Type B pancreatic cell (in vitro differentiated cells): ENCODE measurements at regions not wholly inside any gene's neighbourhood (a gene's known extent, or its start where the extent isn't known, plus 50 kb on each side); places are given as distances from the start of the nearest gene placed in this dataset.

Experiments used
- DNase-seq: peaks from one replicate; pipeline ENCODE4 v3.0.0; 2021; ENCODE audit warnings: mixed read lengths; ENCODE audit not compliant: unreplicated experiment; ENCODE audit errors: extremely low spot score
- H3K27ac Mint-ChIP-seq: 2 replicates; pipeline ENCODE4 v1.8.0; 2021; ENCODE audit warnings: mild to moderate bottlenecking, mixed read lengths
- H3K27me3 Mint-ChIP-seq: 2 replicates; pipeline ENCODE4 v1.8.0; 2021; ENCODE audit warnings: mixed read lengths
- H3K36me3 Mint-ChIP-seq: 2 replicates; pipeline ENCODE4 v1.8.0; 2021; ENCODE audit warnings: mixed read lengths
- H3K4me1 Mint-ChIP-seq: one replicate; pipeline ENCODE4 v1.8.0; 2021; ENCODE audit warnings: mixed read lengths; ENCODE audit not compliant: unreplicated experiment
- H3K4me3 Mint-ChIP-seq: 2 replicates; pipeline ENCODE4 v1.8.0; 2021; ENCODE audit warnings: mild to moderate bottlenecking, mixed read lengths
- H3K9me3 Mint-ChIP-seq: 2 replicates; pipeline ENCODE4 v1.8.0; 2021; ENCODE audit warnings: mixed read lengths
- TF ChIP-seq, protein P1 (sequence below): fragments of 200-600 bp; sonication (generic); conservative IDR thresholded peaks from 2 replicates; pipeline ENCODE4 v1.5.0; 2021; ENCODE audit warnings: antibody characterized with exemption, mild to moderate bottlenecking

DNA sequence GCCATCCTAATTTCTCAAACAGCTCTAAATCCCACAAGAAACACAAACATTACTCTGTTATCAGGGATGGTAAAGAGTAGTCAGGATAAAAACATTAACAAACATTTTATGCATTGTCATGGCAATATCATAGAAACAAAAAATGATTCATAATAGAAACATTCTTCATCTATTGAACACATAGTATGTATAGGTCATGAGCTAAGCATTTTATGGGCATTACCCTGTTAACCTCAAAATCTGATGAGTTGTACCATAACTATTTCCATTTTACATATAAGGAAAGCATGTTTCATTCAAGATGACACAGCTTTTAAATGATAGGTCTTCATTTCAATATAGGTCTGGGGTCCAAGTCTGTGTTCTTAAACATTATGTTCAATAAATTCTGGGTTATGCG lies 344.9 kb downstream of the RND3 start:
- TF ChIP-seq, protein P1, sequence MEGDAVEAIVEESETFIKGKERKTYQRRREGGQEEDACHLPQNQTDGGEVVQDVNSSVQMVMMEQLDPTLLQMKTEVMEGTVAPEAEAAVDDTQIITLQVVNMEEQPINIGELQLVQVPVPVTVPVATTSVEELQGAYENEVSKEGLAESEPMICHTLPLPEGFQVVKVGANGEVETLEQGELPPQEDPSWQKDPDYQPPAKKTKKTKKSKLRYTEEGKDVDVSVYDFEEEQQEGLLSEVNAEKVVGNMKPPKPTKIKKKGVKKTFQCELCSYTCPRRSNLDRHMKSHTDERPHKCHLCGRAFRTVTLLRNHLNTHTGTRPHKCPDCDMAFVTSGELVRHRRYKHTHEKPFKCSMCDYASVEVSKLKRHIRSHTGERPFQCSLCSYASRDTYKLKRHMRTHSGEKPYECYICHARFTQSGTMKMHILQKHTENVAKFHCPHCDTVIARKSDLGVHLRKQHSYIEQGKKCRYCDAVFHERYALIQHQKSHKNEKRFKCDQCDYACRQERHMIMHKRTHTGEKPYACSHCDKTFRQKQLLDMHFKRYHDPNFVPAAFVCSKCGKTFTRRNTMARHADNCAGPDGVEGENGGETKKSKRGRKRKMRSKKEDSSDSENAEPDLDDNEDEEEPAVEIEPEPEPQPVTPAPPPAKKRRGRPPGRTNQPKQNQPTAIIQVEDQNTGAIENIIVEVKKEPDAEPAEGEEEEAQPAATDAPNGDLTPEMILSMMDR: no peak
- H3K9me3 Mint-ChIP-seq: peaks cover 18% of the 10 kb centered on the region
- no peaks in the 10 kb centered on the region for H3K36me3 Mint-ChIP-seq
- peaks cover 35% of the 10 kb centered on the region for H3K4me1 Mint-ChIP-seq
- H3K27me3 Mint-ChIP-seq: no peaks in the 10 kb centered on the region
- no peak overlapping the region for H3K27ac Mint-ChIP-seq
- no peak overlapping the region for H3K4me3 Mint-ChIP-seq
- DNase-seq: no peak

DNA sequence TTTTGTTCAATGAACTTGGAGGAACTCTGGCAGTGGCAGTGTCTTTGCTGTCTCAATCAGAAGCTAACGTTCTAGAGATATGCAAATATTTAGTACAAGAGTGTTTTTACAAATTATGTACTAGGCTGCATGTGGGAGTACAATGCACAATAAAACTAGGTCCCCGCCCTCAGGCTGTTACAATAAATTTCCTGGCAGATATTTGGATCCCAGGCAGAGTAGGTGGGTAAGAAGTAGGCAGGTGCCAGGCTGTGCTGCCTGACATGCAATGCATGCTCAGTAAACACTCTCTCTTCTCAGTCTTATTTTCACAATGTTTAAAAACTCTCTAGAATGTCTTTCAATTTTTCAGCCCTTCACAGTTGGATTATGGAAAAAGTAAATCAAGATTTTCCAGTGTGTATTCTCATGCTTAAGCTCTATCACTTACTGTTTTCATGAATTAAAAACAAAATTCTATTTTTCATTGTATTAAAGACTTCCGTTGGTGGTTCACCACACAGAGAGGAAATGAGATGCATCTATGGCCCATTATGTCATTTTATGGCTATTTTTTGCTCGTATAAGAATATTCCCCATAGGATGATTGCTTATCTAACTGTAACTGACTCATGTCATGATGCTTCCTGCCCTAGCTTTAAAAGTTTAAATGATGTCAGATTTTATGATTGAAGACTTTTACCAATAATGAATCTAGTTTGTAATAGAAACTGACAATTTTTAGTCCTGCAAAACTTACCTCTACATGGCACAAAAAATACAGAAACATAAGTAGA lies 346.1 kb downstream of the RND3 start:
- H3K4me1 Mint-ChIP-seq: peaks cover 44% of the 10 kb centered on the region
- TF ChIP-seq, protein P1: no peak
- DNase-seq: no peak
- no peaks in the 10 kb centered on the region for H3K36me3 Mint-ChIP-seq
- H3K9me3 Mint-ChIP-seq: peaks cover 14% of the 10 kb centered on the region
- no peak overlapping the region for H3K4me3 Mint-ChIP-seq
- H3K27me3 Mint-ChIP-seq: no peaks in the 10 kb centered on the region
- no peak overlapping the region for H3K27ac Mint-ChIP-seq

DNA sequence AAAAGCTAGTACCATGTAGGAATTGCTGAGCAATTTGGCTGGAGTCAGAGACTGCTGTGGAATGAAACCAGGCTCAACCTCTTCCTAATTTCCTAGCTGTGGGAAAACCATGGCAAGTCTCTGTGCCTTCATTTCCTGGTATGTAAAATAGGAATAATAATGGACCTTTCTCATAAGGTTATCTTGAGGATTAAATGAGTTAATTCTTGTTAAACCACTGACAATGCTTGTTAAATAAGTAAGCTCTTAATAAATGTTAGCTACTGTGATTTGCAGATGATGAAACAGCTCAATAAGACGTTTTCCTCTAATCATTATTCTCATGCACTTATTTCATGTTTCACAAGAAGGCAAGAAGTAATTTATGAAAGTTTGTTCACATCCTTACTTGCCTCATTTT lies 346.7 kb downstream of the RND3 start:
- TF ChIP-seq, protein P1: no peak
- Mint-ChIP-seq H3K27ac (no peak overlapping the region), H3K4me3 (no peak overlapping the region), H3K27me3 (no peaks in the 10 kb centered on the region), H3K9me3 (peaks cover 7% of the 10 kb centered on the region), H3K4me1 (peaks cover 47% of the 10 kb centered on the region), H3K36me3 (no peaks in the 10 kb centered on the region)
- no peak for DNase-seq

DNA sequence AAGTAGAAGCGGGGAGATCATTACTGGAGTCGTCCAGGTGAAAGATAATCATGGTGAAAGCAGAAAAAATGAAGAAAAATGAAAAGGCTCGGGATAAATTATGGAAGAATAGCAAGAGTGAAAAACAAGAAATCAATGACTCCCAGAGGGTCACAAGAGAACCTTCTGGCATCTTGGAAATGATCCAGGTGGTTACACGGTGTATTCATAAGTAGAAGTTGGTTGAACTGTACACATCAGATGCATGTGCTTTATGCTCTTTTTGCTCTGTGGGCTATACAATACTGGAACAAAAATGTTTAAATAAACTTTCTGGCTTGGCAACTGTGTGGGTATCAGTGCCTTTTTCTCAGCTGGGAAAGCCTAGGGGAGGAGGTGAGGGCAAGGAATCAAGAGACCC lies 348.9 kb downstream of the RND3 start:
- no peak overlapping the region for H3K4me3 Mint-ChIP-seq

DNA sequence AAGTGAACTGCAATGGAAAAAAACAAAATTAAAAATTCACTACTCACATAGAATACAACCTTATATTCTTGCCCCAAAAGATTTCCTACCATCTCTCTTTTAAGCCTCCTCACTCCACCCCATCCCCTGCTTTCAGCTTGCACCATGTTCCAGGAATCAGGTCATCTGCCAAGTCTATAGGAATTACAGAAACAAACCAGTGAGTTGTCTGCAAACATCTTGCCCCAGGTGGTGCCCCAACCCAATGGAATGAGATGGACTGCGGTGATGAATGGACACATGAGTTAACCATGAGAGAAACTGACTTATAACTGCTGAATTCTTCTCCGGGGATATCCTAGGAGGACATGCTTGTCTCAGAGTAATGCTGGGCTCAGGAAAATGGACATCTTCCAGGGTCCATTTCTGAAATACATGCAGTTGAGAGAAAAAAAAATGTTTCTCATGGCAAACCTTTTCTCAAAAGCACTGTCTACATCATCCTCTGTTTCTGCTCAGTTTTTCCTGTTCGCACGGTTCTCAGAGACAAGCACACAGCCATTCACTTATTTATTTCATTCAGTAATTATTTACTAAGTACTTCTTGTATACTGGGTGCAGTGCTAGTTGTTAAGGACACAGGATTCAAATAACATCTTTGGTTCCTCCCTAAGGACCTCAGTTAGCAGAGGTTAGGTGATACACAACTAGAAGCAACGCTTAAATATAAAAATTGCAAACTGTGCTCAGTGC lies 350.0 kb downstream of the RND3 start:
- peaks cover 61% of the 10 kb centered on the region for H3K4me1 Mint-ChIP-seq

More for the DNA sequence above, 348.9 kb downstream of the RND3 start:
- H3K9me3 Mint-ChIP-seq: no peaks in the 10 kb centered on the region
- H3K27ac Mint-ChIP-seq: no peak overlapping the region
- DNase-seq: no peak
- no peaks in the 10 kb centered on the region for H3K27me3 Mint-ChIP-seq
- H3K4me1 Mint-ChIP-seq: peaks cover 61% of the 10 kb centered on the region
- no peaks in the 10 kb centered on the region for H3K36me3 Mint-ChIP-seq
- TF ChIP-seq, protein P1: no peak

More for the DNA sequence above, 350.0 kb downstream of the RND3 start:
- Mint-ChIP-seq H3K27ac (peak overlapping the region; percentile 64), H3K9me3 (no peaks in the 10 kb centered on the region), H3K4me3 (no peak overlapping the region), H3K27me3 (no peaks in the 10 kb centered on the region), H3K36me3 (no peaks in the 10 kb centered on the region)
- DNase-seq: no peak
- TF ChIP-seq, protein P1: no peak
